ENCODE measurements at regions not wholly inside any gene's neighbourhood (a gene's known extent, or its start where the extent isn't known, plus 50 kb on each side); places are given as distances from the start of the nearest gene placed in this dataset.

DNA sequence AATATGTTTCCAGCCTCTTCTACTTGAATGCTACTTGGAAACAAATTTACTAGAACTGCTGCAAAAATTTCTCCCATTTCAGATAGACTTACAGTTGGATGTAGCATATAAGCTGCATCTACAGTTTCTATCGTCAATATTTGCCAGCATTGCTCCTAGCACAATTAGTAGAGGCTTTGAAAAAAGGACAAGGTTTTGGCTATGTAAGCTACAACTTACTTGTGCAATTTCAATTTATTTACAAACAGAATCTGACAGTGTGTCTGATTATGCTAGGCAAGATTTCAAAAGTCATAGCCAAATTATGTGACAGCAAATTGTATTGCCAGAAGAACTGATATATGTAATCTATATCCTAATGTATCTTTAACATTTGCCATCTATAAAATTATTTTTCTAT is 628.4 kb upstream of the FAM174A start:
- Histone ChIP-seq H2BK15ac (ENCODE audit: low read depth, low read length) (no peak overlapping the region), H3K4ac (ENCODE audit: low read depth, low read length) (no peak overlapping the region), H3K23me2 (ENCODE audit: insufficient read length, low read depth, low read length, poor library complexity, severe bottlenecking) (no peaks in the 10 kb centered on the region), H3T11ph (ENCODE audit: low read length) (no peak overlapping the region), H3K27ac (ENCODE audit: insufficient read length, low read depth, low read length) (no peak overlapping the region), H4K5ac (ENCODE audit: insufficient read length, low read depth, low read length) (no peak overlapping the region), H2BK5ac (ENCODE audit: insufficient read length, low read length) (no peak overlapping the region), H3K27me3 (ENCODE audit: insufficient read depth, low read length) (no peaks in the 10 kb centered on the region), H2AK5ac (ENCODE audit: insufficient read length, low read length) (no peak overlapping the region), H4K8ac (replicated peaks; ENCODE audit: insufficient read length, low read depth, low read length) (no peak overlapping the region), H2BK20ac (ENCODE audit: low read depth, low read length, poor library complexity, severe bottlenecking) (no peak overlapping the region), H3K79me2 (ENCODE audit: insufficient read depth, low read length) (no peaks in the 10 kb centered on the region), H3K9ac (ENCODE audit: extremely low read depth, insufficient read length, low read length) (no peak overlapping the region), H3K23ac (ENCODE audit: insufficient read length, low read depth, low read length) (no peak overlapping the region), H3K79me1 (ENCODE audit: insufficient read depth, low read depth, low read length, poor library complexity, severe bottlenecking) (no peaks in the 10 kb centered on the region), H3K14ac (ENCODE audit: insufficient read depth, low read length) (no peak overlapping the region), H3K56ac (ENCODE audit: insufficient read length, low read depth, low read length) (no peak overlapping the region), H3K4me1 (ENCODE audit: insufficient read depth, low read length) (no peaks in the 10 kb centered on the region), H2AFZ (ENCODE audit: low read length) (no peak overlapping the region), H2BK12ac (ENCODE audit: insufficient read length, low read depth, low read length) (no peak overlapping the region), H2BK120ac (ENCODE audit: low read depth, low read length, poor library complexity, severe bottlenecking) (no peak overlapping the region), H3K4me2 (ENCODE audit: insufficient read depth, insufficient read length, low read length) (no peak overlapping the region), H4K20me1 (ENCODE audit: control insufficient read depth, insufficient read depth, insufficient read length) (no peaks in the 10 kb centered on the region), H3K18ac (ENCODE audit: insufficient read length, low read depth, low read length) (no peak overlapping the region), H4K91ac (ENCODE audit: insufficient read length, low read depth, low read length) (no peak overlapping the region), H3K9me3 (ENCODE audit: control insufficient read depth, low read depth, low read length) (no peaks in the 10 kb centered on the region)
- WGBS (ENCODE audit: extremely low coverage, insufficient read length, low lambda C conversion rate) = no CpG with 5 or more reads among the region's 1 CpG
- Mint-ChIP-seq H3K4me3 (no peak overlapping the region), H3K4me1 (no peaks in the 10 kb centered on the region), H3K27ac (no peak overlapping the region), H3K36me3 (ENCODE audit: insufficient read depth in 1 of 3, low read depth in 3 of 3) (no peaks in the 10 kb centered on the region; a peak in 1 of 7 replicates), H3K9me3 (no peaks in the 10 kb centered on the region), H3K27me3 (ENCODE audit: low read depth) (peaks cover 1% of the 10 kb centered on the region; the same call in 1 of the 2 replicates)
- TF ChIP-seq, protein P1, sequence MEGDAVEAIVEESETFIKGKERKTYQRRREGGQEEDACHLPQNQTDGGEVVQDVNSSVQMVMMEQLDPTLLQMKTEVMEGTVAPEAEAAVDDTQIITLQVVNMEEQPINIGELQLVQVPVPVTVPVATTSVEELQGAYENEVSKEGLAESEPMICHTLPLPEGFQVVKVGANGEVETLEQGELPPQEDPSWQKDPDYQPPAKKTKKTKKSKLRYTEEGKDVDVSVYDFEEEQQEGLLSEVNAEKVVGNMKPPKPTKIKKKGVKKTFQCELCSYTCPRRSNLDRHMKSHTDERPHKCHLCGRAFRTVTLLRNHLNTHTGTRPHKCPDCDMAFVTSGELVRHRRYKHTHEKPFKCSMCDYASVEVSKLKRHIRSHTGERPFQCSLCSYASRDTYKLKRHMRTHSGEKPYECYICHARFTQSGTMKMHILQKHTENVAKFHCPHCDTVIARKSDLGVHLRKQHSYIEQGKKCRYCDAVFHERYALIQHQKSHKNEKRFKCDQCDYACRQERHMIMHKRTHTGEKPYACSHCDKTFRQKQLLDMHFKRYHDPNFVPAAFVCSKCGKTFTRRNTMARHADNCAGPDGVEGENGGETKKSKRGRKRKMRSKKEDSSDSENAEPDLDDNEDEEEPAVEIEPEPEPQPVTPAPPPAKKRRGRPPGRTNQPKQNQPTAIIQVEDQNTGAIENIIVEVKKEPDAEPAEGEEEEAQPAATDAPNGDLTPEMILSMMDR (conservative IDR thresholded peaks at IDR 0.05) = no peak
- no peak for DNase-seq
